ENCODE measurements at regions not wholly inside any gene's neighbourhood (a gene's known extent, or its start where the extent isn't known, plus 50 kb on each side); places are given as distances from the start of the nearest gene placed in this dataset.
"Not testable (repeated sequence)": the region's sequence is repeated elsewhere in the genome, so short reads cannot be mapped to it uniquely, and the experiment has no call there.

DNA sequence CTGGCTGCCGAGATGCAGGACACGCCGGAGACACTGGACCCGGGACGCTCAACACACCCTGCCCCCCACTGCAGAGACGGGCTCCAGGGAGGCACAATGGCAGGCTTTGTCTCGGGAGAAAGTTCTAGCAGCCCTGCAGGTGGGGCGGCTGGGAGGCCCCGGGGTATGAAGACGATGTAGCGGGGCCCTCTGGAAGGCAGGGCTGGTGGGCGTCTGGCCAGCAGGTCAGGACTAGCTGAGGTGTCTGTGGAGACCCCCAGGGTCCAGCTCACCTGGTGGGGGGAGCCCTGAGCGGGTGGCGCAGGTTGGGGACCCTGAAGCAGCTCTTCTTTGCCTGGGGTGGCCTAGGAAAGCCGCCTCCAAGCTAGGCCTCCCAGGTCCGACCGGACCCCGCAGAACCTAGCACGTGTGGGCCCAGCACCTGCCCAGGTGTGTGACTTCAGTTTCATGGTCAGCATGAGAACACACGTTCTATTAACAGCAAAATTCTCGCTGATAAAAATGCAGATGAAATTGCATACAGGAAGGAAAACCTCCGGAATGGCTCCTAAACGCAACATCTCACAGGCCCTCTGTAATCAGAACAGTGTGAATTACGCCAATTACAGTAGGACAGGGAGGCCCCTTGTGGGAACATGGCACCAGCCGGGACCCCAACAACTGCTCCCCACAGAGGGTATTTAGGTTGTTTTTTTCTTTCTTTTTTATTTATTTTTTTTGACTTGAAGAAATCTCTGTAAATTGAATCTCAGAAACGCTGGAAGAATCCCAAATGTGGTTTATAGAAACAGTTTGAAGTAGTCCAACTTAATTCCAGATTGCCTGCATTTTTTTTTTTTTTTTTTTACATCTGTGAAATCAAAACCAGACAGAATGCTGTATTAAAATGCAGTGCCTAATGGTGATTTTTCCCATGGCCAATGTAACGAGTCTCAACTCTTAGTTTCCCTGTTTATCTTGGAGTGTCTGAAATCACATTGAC lies 195.6 kb upstream of the ZNF469 start:
- not testable (repeated sequence) for DNase-seq (ENCODE audit: low read depth)

GRCh38 chr16:88188171-88188895 lies 194.4 kb upstream of the ZNF469 start:
- DNase-seq (ENCODE audit: low read depth): not testable (repeated sequence)

- DNase-seq (ENCODE audit: low read depth): not testable (repeated sequence)
Observed at GRCh38 chr16:88190592-88191095, 192.1 kb upstream of the ZNF469 start.

DNA sequence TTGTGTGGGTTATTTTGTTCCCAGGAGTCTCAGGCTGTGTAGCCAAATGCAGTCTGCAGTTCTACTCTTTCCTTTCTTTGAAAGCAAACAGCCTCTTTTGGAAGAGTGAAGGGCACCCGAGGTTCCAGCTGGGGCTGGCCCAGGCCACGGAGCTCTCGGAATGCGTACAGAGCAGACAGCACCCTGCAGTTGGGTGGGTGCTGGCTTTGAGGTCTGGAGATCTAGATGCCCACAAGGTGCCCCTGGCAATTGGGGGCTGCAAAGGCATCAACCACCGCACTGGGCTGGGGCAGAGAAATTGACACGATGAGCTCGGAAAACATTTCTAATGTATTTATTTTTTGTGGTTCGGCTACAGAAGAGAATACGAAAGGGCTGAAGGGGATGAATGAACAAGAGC lies 191.6 kb upstream of the ZNF469 start:
- not testable (repeated sequence) for DNase-seq (ENCODE audit: low read depth)

DNA sequence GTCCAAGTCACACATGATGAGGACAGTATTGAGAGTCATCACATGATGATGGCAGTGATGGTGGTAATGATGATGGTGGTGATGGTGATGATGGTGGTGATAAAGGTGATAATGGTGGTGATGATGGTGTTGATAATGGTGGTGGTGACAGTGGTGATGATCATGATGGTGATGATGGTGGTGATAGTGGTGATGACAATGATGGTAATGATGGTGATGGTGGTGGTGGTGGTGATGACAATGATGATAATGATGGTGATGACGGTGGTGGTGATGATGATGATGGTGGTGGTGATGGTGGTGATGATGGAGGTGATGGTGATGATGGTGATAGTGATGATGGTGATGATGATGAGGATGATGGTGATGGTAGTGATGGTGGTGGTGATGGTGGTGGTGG lies 190.2 kb upstream of the ZNF469 start:
- no peak for DNase-seq (ENCODE audit: low read depth)

GRCh38 chr16:88193706-88194396 lies 188.9 kb upstream of the ZNF469 start:
- DNase-seq (ENCODE audit: low read depth): not testable (repeated sequence)

- DNase-seq (ENCODE audit: low read depth): no peak
Observed at GRCh38 chr16:88194397-88195268, 188.1 kb upstream of the ZNF469 start.

DNA sequence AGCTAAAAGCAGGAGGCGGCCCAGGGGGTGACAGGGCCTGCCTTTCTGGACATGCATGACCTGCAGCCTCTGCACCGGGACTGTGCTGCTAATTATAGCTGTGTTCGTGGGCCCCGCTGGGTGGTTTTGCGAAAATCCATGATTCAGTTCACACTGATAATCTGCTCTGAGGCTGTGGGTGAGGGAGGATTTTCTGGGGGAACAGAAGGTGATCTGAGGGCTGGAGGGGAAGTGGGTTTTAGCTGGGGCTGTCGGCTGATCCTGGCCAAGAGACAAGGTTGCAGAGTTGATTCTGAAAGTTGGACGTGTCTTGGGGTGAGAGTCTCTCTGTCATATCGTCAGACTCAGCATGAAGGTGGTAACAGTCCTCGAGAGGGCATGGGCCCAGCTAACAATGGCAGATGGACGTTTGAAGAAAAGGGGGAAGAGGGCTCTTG lies 187.5 kb upstream of the ZNF469 start:
- no peak for DNase-seq (ENCODE audit: low read depth)

- no peak for DNase-seq (ENCODE audit: low read depth)
Observed at GRCh38 chr16:88195911-88196465, 186.8 kb upstream of the ZNF469 start.

DNA sequence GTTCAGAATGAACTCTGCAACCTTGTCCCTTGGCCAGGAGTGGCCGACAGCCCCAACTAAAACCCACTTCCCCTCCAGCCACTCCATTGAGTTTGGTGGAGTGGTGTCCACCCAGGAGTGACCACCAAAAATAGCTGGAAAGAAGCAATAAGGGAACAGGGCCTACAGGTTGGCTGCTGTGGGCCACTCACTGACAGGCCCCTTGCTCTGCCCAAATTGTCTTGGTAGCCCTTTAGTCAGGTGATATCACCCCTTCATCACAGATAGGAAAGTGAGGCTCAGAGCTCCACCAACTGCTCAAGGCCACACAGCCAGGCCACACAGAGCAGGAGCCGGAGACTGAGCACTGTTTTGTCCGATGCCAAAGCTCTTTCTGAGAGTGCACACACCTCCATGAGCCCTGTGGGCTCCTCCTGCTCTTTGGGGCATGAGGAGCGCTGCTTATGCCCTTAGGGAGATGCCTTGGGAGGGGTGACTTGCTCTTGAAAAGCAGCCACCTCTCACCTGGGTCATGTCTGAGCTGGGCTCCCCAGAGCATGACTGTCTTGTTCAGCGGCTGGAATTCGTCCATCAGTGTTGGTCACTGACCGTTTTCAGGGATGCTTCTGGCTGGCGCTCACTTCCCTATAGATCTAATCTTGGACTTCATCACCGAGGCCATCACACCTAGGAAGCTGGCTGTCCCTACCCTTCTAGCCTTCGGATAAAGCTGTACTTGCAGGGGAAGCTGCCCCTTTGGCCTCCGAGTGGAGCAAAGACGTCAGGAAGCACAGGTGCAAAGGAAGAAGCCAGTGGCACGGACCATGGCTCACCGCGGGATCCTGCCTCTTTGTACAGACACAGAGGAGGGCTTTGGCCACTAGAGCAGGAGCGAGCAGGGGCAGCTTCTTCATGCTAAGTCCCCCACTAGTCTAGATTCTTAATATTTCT lies 186.0 kb upstream of the ZNF469 start:
- no peak for DNase-seq (ENCODE audit: low read depth)

DNA sequence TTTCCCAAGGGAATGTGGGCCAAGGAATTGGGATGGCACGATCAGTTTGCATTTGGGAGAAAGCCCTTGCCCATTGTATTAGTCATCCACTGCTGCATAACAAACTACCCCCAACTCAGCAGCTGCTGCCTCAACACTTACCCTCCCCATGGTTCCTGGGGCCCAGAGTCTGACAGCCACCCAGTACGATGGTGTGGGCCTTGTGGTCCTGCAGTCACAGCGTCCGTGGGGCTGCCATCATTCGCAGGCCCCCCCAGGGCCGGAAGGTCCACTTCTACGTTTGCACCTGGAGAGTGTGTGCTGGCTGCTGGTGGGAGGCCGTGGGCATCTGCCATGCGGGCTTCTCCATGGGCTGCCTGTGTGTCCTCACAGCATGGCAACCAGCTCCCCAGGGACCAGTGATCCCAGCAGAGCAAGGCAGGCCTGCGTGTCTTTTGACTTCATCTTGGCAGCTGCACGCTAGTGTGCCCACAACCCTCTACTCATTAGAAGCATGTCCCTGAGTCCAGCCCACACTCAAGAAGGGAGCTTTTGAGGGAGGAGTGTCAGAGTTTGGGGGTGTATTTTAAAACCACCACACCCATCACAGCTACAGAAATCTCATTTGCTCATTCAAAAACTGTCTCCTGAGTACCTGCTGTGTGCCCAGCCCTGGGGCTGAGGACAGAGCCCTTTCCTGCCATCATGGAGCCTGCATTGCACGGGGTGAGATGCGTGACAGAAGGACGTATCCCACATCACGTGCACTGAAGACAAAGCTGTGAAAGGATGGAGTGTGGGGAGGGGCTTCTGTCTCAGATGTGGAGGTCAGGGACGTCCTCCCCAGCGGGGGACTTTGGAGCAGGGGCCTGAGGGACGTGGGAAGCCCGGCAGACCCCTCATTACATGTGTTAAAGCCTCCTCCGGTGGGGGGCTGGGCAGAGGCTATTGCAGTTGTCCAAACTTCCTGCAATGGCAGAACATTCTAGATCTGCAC lies 185.0 kb upstream of the ZNF469 start:
- no peak for DNase-seq (ENCODE audit: low read depth)

GRCh38 chr16:88198457-88199295 lies 184.1 kb upstream of the ZNF469 start:
- DNase-seq (ENCODE audit: low read depth): not testable (repeated sequence)

DNA sequence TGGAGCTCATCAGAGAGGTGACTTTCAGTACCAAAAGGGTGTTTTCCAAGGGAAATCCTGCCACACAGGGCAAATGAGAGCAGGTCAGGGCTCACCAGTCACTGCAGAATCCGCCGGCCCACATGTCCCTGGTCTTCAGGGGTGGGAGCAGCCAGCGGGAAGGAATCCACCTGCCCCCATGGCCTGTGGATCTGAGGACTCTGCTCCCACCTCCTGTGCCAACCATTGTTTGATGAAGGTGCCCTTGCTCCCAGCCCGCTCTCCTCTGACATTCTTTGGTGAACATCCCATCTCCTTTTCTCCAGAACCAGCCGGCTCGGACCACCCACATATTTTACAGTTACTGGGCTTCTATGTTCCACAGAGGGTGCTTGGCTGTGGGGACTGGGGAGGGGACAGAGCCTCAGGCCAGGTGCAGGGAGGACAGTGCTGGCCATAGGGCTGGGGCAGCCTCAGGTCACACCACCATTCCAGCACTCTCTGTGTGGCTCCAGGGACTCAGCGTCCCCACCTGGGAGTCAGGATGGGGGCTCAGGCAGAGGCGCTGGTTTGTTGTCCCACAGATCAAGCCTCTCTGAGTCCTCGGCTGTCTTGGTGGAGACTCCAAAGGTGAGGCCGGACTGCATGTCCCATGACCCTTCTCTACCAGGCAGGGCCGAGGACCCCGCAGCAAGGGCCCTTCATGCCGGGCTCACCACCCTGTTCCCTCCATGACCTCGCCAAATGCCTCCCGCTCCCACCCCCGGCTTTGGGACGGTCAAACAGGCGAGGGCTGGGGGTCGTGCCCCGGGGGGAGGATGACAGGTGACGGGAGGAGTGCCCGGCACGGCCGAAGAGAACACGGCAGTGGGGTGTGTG lies 183.2 kb upstream of the ZNF469 start:
- not testable (repeated sequence) for DNase-seq (ENCODE audit: low read depth)

GRCh38 chr16:88200154-88200895 lies 182.4 kb upstream of the ZNF469 start:
- not testable (repeated sequence) for DNase-seq (ENCODE audit: low read depth)

DNA sequence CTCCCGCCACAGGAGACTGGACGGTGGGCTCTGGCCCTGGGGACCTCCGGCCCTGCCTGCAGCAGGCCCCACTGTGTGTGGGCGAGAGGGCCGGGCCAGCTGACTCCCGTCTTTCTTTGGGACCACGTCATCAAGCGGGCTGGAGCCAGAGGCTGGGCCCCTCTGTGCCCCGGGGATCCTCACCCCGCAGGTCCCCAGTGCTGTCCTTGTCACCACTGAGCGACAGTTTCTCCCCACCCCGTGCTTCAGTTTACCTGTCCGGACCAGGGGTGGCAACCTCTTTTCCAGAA lies 181.9 kb upstream of the ZNF469 start:
- DNase-seq (ENCODE audit: low read depth): no peak

- not testable (repeated sequence) for DNase-seq (ENCODE audit: low read depth)
Observed at GRCh38 chr16:88201611-88202010, 181.1 kb upstream of the ZNF469 start.

All from non-pigmented ciliary epithelial cell (primary cell).